Left lobe of liver (tissue), 2 donors: ENCODE measurements at regions not wholly inside any gene's neighbourhood (a gene's known extent, or its start where the extent isn't known, plus 50 kb on each side); places are given as distances from the start of the nearest gene placed in this dataset.
"Not testable (repeated sequence)": the region's sequence is repeated elsewhere in the genome, so short reads cannot be mapped to it uniquely, and the experiment has no call there.

Experiments used
- ATAC-seq: fragments of 200-7000 bp; cut with Tn5 transposase; one replicate; pipeline ENCODE4 v1.9.1; 2020; ENCODE audit warnings: mild to moderate bottlenecking, moderate library complexity
- DNase-seq: peaks from one replicate; pipeline ENCODE4 v3.0.0-alpha.2; 2020; ENCODE audit warnings: low spot score
- donor health status: DM: no; HTN: no; CAD: no; lungs with moderate emphysema.
- donor health status: DM: no; HTN: yes; CAD: no.

DNA sequence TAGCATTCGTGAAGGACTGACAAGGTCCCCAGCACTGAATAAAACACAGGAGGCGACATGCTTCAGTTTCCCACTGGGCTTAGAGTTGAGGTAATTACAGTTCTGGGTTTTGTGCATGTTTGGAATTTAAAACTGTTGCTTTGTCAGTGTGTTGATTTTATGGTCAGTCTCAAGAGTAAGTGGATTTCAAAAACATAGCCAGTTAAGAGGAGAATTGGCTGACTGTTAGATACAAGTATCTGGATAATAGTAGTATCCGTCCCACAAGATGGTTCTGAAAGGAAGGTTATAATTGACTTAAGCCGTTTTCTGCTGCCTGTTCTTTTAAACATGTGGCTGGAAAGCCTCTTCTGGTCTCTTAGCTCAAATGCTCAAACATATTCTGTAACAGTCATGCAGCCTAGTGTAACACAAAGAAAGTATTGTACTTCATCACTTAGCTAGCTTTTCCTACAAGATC, 170.9 kb downstream of the POLR1F start:
- no peak for DNase-seq
- no peak for ATAC-seq

DNA sequence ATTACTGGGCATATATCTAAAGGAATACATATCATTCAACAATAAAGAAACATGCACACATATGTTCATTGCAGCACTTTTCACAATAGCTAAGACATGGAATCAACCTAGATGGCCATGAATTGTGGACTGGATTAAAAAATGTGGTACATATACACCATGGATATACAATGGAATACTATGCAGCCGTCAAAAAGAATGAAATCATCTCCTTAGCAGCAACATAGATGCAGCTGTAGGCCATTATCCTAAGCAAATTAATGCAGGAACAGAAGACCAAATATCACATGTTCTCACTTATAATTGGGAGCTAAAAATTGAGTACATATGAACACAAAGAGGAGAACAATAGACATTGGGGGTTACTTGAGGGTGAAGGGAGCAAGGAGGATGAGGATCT, 175.6 kb downstream of the POLR1F start:
- no peak for ATAC-seq

DNA sequence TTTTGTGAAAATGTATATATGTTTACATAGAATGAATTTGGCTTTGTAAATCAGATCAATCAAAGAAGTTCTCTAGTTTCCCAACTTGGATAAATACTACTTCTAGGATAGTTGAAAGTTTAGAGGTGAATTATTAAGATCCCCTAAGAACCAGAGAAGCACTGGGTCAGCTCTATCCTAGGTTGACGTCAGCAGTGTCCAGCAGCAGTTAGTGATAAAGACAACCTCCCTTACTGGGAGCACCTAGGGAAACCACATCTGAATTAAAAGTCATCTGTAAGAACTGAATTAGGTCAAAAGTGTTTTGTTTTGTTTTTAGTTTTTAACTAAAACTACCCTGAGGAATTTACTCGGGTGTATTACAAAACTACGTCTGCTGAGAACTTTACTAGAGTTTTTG, 178.0 kb downstream of the POLR1F start:
- DNase-seq (no peak), ATAC-seq (no peak)

More for the DNA sequence above, 175.6 kb downstream of the POLR1F start:
- no peak for DNase-seq

DNA sequence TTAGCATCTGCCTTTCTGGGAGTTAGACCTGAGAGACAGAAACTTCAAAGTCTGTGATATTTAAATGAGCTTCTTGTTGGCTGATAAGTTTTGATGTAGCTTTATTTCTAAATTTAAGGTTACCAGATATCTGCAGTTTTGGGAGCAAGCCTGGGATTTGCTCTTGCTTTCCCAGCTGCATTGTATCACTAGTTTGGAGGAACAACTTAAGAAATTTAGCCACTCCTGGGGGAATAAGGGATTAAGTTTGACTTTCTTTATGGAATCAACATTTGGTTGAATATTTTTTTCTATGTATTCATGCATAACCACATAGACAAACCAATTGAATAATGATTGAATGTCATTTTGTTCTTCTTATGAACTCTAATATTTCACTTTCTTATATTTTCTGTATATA, 178.6 kb downstream of the POLR1F start:
- no peak for ATAC-seq
- no peak for DNase-seq

DNA sequence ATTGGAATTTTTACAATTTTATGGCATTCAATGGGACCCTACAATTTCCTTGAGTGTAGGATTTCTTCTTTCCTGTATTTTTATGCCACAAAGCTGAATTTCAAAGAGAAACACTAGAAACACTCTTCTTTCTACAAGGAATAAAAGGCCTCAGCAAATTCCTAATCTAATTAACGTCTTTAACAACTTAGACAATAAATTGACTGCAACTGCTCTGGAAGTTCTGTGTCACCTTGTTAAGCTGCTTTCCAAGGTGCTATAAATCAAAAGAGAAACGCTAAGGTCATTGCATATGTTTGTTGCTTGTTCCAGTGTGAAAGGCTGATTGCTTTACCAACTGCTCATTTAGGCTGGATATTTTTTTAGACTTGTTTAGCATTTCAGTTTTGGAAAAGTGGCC, 182.2 kb downstream of the POLR1F start:
- ATAC-seq (no peak), DNase-seq (no peak)

DNA sequence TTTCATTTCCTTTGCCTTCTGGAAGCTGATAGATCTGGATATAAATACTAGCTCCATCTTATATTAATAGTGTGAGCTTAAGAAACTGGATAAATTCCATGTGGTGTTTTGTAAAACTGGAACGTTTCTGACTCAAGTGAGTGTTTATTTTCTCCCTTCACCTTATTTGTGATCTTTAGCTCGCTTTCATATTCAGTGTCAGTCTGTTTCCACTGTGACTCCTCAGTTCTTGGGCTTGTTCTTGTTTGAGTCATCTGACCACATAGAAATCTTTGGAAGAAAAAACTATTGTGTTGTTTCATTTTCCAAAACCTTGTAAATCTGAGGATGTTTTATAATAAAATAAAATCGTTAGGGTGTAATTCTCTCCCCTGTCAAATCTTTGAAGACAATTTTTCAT, 186.4 kb downstream of the POLR1F start:
- ATAC-seq = no peak
- DNase-seq = no peak

DNA sequence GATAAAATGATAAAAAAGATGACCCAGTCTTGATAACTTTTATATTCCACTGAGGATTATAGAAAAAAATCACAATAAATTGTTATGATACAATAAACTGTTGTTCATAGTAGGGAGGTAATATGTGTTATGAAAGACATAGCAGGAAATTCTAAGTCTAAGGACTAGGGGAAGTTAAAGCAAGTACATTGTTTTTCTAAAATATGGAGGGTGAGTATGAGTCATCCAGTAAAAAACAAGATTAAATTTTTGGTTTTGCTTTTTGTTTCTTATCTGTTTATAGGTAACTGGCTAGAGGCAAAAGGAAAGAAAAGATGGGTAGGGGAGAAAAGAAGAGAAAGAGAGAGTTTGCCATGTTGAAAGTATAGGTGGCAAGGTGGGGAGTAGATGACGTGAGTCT, 188.4 kb downstream of the POLR1F start:
- DNase-seq (no peak), ATAC-seq (no peak)

DNA sequence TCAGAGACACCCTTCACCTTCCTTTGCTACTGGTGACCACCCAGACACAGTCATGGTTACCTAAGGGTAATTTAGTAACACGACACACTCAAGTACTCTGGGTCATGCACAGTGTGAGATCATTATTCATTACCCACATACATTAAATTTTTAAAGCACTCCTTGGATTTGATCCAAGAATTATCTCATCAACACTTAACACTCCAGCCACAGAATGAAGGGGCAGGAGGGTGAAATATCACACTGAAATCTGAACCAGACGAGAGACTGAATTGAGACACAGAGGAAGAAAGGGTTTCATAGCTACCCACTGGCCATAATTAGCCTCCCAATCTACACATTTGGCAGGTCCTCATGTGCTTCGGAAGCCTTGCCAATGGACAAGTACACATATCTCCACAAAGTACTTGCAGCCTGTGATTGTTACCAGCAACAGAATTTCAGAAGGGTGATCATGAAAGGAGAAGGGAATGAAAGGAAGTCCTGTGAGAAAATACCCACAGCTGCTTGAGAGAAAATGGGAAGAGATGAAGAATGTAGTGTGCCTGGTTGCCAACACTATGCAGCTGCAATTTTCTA, 189.3 kb downstream of the POLR1F start:
- DNase-seq (no peak), ATAC-seq (no peak)

DNA sequence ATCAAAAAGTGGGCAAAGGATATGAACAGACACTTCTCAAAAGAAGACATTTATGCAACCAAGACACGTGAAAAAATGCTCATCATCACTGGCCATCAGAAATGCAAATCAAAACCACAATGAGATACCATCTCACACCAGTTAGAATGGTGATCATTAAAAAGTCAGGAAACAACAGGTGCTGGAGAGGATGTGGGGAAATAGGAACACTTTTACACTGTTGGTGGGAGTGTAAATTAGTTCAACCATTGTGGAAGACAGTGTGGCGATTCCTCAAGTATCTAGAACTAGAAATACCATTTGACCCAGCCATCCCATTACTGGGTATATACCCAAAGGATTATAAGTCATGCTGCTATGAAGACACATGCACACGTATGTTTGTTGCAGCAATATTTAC, 191.3 kb downstream of the POLR1F start:
- not testable (repeated sequence) for DNase-seq, ATAC-seq

DNA sequence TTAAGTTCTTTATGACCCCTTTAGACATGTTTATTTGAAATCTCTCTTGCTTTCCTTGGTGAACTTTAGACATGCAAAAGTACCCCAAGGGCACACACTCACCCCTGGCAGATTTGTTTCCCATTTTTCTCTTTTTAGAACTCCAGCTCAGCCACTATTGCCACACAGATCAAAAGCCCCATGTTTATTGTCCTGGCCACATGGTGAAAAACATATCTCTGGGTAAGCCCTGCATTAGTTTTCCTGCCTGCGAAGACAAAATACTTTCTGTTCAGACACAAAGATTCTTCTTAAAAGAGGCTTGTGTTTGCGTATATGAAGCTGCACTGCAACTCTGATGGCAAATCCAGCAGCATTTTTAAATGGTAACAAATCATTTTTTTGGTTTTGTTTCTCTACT, 200.0 kb downstream of the POLR1F start:
- no peak for ATAC-seq
- DNase-seq = no peak

DNA sequence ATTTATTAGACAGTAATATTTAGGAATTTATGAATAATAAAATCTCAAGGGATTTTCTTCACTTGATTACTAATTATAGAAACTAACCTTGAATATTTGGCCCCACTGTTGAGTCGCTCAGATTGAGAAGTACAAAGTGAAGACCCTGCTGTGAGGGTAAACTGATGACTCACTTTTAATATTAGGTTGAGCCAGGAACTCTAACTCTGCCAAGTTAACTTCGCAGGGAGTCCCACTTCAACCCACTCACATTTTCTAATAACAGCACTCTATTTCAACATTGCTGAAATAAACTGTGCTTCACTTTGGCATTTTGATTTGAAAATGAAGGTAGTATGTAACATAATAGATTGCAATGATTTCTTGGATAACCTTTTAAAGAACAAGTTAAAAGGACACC, 200.7 kb downstream of the POLR1F start:
- ATAC-seq (no peak), DNase-seq (no peak)

DNA sequence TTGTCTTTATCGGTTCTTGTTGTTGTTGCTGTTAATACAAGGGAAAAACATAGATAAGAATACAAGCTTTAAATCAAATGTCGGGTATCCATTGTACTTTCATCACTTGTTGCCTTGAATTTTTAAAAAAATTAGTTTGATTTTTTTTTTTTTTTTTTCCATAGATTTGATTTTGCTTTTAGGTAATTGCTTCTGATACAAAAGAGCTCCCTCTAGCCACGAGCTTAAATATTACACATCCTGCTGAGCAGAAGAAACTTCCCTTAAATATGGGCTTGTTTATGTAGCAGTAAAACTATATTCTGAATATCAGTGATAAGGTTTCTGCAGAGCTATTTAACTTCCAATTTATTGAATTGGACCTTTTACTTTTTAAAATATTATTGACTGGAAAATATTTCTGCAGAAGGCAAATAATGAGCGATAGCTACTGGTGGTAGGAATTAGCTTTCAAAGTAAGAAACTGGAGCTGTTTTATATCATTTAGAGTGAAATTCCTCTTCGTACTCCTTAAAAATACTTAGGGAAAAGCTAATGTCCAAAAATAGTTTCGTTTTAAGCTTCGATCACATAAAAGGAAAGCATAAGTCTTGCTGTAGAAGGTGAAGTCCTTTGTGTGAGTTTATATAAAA, 216.9 kb downstream of the POLR1F start:
- peak; percentile 47 for ATAC-seq
- DNase-seq = no peak

DNA sequence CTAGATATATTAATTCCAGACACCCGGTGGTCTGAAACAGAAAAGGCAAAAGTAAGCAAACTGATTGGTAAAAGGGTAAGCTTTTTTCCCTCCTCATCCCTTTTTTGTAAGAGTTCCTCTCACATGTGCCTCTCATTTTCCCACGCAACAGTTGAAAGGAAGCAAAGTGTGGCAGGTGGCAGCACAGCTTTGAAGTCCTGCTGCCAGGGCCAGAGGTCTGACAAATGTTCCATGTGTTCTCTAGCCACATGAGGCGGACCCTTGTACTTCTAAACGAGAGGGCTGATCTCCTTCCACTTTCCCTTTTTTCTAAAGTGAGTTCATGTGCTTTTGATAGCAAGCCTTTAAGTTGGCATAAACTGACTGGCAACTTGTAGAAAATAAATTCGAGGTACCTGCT, 217.5 kb downstream of the POLR1F start:
- no peak for DNase-seq
- no peak for ATAC-seq

DNA sequence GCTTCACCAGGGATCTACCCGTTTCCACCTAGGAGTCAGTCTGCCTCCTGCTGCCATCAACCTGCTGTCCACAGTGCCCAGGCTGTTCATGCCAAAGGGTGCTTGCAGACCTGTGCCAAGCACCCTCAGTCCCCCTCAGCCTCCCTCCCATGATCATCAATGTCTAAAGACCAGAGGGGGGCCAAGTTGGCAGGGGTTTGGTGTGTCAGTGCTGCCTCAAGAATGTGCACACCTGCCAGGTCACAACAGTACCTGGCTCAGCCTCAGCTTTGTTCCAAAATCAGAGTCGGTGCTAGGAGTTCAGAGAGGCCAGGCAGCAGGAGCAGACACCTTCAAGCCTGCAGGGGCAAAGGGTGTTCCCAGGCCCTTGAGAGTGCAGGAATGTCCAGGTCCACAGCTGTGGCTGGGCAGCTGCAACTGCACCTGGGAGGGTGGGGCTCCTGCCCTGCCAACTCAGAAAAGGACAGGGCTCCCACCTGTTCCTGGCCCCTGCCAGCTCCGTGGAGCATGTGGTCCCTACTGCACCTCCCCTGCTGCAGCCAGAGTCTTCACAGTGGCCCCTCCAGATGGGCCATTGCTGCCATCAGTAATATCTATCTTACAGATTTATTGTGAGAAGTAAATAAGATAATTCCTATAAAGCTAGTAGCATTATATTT, 219.5 kb downstream of the POLR1F start:
- ATAC-seq = no peak
- DNase-seq = no peak

DNA sequence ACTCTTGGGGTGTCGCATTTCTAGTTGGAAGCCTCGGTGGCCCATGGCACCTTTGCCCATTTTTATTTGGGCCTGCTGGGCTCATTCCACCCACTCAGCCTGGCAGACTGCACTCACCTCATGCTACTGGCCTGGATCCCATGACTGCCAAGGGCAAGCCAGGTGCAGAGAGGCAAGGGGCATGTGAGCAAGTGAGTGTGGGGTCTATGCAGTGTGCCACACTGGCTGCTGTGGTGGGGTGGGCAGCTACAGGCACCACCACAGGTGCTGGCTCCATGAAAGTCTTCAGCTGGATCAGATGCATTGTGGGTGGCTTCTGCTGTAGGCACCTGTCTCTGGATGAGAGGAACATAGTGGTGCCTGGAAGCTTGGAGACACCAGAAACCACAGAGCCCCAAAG, 220.8 kb downstream of the POLR1F start:
- DNase-seq (no peak), ATAC-seq (no peak)

DNA sequence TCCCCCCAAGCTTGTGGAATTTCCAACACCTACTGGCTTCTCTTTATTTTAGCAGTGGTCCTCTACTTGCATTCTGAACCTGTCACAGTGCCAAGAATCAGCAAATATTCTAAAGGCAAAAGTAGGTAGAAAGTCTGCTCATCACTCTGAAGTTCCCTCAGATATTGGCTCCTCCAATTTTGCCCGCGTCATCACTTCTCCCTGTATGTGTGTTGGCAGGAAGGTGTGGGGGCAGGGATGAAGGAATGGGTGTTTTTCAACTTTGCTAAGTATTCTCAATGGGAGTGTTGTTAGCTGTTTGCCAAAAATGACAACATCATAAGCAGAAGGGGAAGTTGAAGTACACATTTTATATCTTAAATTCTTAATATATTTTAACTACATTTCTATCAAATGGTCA, 226.2 kb downstream of the POLR1F start:
- no peak for ATAC-seq

DNA sequence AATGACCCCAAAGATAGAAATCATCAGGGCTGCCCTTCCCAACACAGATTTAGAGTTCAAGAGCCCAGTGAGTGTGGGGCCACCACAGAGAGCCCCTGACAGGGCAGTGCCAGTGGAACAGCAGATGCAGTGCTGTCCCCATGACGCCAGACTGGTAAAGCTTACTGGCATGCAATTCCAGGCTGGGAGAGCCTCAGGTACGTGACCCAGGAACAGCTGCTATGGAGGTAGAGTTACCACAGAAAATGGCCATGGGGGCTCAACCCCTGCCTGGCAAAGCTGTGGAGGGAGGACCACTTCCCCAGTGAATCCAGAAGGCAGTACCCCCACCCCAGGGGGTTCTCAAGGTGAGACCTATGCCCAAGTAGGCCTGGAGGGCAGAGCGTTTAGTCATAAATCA, 228.5 kb downstream of the POLR1F start:
- DNase-seq = no peak
- no peak for ATAC-seq

More for the DNA sequence above, 226.2 kb downstream of the POLR1F start:
- DNase-seq = no peak

DNA sequence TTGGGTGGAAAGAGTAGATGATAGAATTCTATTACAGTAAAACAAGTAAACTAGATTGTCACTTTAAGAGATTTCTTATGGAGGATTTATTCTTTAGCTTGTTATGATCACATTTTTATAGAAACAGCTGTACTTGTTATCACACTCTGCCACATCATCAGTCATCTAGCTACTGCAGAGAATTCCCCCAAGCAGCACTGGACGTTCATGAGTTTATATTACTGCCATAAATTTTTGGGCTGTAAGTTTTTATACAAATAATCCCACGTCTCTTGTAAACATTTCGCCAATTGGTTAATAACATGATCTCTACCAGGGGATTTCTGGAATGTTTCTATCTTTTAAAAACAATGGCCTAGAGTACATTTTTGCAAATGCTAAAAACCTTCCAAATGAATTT, 238.8 kb downstream of the POLR1F start:
- ATAC-seq (no peak), DNase-seq (no peak)

DNA sequence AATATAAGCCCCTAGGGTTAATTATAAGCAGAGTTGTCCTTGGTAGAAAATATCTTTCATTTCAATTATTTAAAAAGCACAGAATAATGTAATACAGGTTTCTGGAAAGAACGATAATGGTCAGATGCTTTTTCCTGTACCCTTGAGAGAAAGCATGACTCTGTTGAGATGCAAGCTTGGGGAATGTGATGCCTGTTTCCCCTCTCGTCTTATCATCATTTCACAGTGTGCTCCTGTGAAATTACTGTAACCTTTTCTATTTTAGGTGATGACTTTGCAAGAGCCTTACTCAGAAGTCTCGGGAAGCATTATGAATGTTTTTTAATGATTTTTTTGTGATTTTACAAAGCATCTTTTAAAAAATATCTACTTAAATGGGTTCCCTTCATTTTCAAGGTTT, 243.0 kb downstream of the POLR1F start:
- DNase-seq = no peak

DNA sequence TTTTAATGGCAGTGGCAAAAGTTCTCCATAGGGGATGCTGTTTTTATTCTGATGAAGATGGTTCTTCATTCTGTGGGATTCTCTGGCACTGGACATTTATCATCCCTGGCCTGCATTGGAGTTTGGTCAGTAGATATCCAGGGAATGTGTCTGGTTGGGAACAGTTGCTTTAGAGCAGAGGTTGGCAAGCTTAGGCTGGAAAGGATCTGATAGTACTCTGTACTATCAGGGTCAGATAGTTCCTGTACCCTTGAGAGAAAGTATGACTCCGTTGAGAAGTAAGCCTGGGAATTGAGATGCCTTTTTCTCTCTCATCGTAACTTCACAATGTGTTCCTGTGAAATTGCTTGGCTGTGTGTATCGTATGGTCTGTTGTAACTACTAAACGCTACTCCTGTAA, 244.1 kb downstream of the POLR1F start:
- DNase-seq (no peak), ATAC-seq (no peak)

More for the DNA sequence above, 243.0 kb downstream of the POLR1F start:
- ATAC-seq = no peak

DNA sequence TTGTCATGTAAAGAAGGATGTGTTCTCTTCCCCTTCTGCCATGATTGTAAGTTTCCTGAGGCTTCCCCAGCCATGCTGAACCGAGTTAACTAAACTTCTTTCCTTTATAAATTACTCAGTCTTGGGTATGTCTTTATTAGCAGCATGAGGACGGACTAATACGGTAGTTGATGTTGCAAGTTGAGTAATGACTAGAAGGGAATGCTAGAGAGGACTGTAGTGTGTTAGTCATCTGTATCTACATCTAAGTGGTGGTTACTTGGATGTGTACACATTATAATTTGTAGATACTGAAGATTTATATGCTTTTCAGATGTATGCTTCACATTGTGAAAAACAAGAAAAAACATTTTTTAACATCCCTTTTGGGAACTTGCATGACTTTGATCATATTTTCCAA, 244.6 kb downstream of the POLR1F start:
- ATAC-seq (no peak), DNase-seq (no peak)

DNA sequence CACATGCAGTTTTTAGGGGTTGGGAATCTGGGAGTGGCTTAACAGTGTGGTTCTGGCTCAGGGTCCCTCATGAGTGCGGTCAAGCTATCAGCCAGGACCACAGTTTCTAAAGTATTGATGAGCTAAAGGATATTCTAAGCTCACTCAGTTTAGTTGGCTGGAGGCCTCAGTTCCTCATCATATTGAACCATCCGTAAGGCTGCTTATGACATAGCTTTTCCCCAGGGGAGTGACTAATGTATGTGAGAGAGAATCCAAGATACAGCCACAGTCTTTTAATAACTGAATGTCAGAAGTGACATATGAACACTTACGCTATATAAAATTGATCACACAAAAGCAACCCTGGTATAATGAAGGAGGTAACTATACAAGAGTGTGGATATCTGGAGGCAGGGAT, 245.3 kb downstream of the POLR1F start:
- DNase-seq (no peak), ATAC-seq (no peak)

DNA sequence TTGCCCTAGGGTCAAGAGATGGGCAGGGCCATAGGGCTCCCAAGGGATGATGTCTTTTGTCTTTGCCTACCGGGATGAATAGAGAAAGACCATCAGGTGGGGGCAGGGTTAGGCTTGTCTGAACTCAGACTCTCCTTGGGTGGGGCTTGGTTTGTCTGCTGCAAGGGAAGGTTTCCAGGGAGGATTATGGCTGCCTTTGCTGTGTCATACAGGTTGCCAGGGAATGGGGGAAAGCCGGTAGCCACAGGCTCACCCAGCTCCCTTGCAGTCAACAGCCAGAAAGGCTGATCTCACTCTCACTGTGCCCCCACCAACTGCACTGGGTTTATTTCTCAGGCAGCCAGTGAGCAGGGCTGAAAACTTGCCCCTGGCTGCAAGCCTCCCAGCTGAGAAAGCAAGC, 253.2 kb downstream of the POLR1F start:
- no peak for DNase-seq
- ATAC-seq = no peak
